ENCODE measurements at regions not wholly inside any gene's neighbourhood (a gene's known extent, or its start where the extent isn't known, plus 50 kb on each side); places are given as distances from the start of the nearest gene placed in this dataset.

- no peak for TF ChIP-seq CTCF (IDR thresholded peaks at IDR 0.05; ENCODE audit: extremely low read depth in 1 of 2, insufficient read depth in 1 of 2, low read depth in 1 of 2, low read length in 2 of 2)
- TF ChIP-seq MAX (IDR thresholded peaks at IDR 0.05; ENCODE audit: insufficient read depth, insufficient read length) = no peak
- no peak for TF ChIP-seq POLR2A (IDR thresholded peaks at IDR 0.05; ENCODE audit: low read depth, low read length)
- TF ChIP-seq POLR2AphosphoS5 (IDR thresholded peaks at IDR 0.05; ENCODE audit: insufficient read depth, low read depth, low read length) = no peak
- no peak for TF ChIP-seq MYC (IDR thresholded peaks at IDR 0.05; ENCODE audit: low read depth, low read length)
- TF ChIP-seq JUN (IDR thresholded peaks at IDR 0.05; ENCODE audit: borderline replicate concordance, insufficient read depth, insufficient read length, low read depth) = no peak
- no peak for TF ChIP-seq EZH2 (IDR thresholded peaks at IDR 0.05; ENCODE audit: borderline replicate concordance, low read depth, low read length, severe bottlenecking)
Measured at GRCh38 chr12:125853670-125854069, 788.4 kb downstream of the AACS start.

Data from endothelial cell of umbilical vein (primary cell).